Activated CD8-positive, alpha-beta memory T cell treated with anti-CD3 and anti-CD28 coated beads, Interleukin-2, amount 50 U/mL, for 24 hours (primary cell): ENCODE measurements at regions not wholly inside any gene's neighbourhood (a gene's known extent, or its start where the extent isn't known, plus 50 kb on each side); places are given as distances from the start of the nearest gene placed in this dataset.
"Not testable (repeated sequence)": the region's sequence is repeated elsewhere in the genome, so short reads cannot be mapped to it uniquely, and the experiment has no call there.

Experiments used
- DNase-seq: peaks from one replicate; pipeline ENCODE4 v3.0.0-alpha.2; 2020; ENCODE audit errors: extremely low read depth

GRCh38 chr1:234960722-234961455 lies 167.7 kb downstream of the TOMM20 start:
- no peak for DNase-seq

- DNase-seq, result no peak
Observed at GRCh38 chr1:234958706-234959657, 169.7 kb downstream of the TOMM20 start.

DNA sequence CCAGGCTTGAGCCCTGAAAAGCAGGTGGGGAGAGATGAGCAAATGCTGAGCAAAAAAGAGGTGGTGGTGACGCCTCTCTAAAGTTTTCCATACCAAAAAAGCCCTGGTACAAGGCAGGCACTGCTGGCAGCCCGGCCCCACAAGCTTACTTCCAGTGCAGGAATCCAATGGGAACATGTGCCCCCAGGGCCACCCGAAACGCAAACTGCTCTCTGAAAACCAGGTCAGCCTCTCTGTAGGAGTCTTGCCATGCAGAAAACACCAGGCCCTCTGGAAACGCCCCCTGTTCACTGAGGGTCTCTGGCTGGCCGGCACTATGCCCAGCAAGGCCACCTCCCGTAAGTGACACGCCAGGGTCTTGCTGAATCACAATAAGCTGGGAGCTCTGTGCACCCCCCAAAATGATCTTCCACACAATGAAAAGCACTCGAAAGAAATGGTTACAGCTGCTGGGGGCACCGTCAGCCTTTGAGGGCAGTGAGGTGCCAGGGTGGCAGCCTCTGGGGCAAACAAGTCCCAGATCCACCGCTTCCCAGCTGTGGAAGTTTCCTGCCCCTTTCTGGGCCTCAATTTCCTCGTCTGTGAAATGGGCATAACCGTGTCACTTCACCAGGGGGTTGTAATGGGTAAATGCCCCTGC lies 170.5 kb downstream of the TOMM20 start:
- DNase-seq, result no peak

DNA sequence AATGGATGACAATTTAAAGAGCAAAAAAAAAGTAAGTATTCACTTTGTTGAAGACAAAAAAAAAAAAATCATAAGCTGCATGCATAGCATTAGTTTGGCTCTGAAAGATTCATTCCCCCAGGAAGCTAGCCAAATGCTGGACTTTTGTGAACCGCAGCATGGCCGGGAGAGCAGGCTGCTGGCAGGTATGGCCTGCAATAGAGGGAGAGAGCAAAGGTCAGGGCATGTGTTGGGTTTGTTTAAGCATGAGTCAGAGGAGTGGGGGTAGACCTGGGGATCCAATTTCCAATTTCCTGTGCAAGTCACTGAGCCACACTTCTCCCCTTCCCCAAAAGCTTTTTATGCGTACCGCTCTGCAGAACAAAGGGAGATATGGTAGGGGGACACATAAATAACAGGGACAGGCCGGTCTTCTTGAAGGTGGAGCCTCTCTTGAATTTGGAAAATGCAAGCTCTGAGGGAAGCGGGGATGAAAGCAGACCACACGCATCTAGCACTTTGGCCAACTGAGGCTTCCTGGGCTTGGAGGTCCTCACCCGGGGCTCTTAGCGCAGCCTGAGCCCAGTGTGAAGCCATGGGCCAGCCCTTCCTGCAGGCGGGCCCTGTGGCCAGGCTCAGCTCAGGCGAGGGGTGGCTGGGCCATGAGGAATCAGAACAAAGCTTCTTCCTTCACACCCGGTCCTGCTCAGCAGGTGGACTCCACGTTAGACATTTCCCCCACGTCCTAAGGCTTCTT lies 171.1 kb downstream of the TOMM20 start:
- DNase-seq, result no peak

DNA sequence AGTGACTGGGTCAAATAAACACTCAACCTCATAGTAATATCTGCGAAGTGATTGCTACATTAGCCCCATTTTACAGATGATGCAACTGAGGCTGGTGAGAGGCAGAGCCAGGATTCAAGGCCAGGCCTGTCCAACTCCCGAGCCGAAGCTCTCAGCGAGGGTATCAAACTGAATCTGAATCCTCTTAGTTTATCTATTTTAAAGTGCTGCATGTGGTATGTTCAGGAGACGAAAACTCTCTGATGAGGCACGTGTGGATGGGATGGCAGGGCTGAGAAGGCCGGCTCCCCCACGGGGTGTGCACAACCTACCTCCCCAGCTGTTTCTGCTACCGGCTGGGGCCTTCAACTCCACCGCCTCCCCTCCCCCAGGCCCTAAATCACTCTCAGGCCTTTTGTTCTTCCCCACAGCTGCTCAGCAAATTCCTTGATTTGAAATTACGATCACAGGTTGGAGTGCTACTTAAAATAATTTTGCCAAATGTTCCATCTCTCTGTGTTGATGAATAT lies 171.8 kb downstream of the TOMM20 start:
- DNase-seq, result no peak

DNA sequence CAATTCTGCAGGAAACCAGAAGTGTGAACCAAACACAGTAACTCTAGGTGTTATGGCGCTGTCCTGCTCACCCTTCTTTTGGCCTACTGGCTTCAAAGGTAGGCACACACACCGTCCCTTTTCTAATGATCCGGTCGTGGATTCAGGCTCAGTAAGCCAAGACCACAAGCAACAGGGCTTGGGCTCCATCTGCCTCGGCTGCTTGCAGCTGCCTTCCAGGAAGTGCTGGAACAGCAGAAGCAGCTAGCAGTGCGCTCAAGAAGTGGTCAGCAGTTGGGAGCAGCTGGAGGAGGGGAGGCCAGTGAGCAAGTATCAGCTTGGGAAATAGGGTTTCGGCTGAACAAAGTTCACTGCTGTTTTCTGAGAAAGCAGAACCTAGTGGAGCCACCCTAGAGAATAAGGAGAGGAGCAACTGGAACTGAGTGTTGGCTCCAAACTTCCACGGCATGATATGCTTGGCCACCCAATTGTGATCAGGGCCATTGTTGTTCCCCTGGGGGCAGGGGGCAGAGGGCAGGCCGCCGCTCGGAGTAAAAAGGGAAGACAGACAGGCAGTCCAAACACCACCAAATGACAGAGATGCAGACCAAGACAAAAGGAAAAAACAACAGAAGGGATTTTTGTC lies 173.4 kb downstream of the TOMM20 start:
- DNase-seq, result no peak

DNA sequence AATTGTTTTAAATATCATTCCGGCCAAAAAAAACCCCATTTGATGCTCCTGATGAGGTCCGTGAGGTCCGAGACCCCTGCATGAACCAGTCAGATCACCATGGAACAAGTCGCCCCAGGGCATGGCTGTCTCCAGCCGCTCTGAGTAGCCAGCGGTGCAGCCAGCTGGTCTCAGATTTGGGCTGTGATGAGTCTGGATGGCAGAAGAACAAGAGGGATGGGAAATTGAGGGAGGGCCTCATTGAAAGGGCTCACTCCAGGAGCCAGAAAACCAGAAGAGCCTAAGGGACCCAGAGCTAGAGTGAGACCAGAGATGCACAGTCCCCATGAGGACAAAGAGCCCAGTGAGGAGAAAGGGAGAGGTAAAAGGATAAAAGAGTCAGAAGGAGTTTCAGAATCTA lies 174.0 kb downstream of the TOMM20 start:
- no peak for DNase-seq

- DNase-seq, result no peak
Observed at GRCh38 chr1:234953655-234954405, 174.8 kb downstream of the TOMM20 start.

DNA sequence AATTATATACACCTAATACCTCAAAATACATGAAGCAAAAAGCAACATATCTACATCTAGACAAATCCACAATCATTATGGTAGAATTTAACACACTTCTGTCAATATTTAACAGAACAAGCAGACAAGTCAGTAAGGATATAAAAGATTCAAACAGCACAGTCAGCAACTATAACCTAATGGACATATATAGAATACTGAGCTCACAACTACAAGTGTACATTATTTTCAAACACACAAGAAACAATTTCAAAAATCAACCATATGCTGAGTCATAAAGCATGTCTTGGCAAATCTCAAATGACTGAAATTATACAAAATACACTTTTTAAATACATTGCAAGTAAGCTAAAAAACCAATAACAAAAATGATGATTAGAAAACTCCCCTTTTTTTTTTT lies 178.0 kb downstream of the TOMM20 start:
- no peak for DNase-seq

DNA sequence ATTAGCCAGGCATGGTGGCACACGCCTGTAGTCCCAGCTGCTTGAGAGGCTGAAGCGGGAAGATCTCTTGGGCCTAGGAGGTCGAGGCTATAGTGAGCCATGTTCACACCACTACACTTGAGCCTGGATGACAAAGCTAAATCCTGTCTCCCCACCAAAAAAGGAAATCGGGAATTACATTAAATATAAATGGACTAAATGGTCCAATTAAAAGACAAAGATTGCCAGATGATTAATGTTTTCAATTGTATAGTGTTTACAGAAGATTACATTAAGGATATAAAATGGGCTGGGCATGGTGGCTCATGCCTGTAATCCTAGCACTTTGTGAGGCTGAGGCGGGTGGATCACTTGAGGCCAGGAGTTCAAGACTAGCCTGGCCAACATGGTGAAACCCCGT lies 179.1 kb downstream of the TOMM20 start:
- not testable (repeated sequence) for DNase-seq

GRCh38 chr1:234944439-234945344 lies 183.9 kb downstream of the TOMM20 start:
- no peak for DNase-seq

DNA sequence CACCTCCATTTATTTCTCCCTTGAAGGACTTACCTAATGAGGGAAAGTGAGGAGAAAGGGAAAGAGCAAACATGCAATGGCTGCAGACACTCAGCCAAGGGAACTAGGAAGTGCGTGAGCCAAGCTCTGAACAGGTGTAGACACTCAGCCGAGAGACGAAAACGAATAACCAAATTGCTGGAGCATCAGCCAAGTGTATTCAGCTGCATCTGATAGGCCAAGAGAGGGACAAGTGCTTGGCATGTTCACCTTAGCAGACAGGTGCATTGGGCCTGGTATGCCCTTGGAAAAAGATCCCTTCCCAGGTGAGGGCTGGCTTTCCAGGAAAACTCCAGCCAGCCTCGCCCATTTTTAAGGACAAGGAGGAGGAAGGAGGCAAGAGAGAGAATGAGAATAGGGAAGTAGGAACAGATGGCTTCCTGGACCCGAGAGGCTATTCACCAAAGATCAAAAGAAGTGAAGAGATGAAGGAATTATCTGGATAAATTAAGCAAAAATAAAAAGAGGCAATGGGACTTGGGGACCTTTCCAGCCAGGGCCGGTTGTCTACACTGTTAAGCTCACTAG lies 184.7 kb downstream of the TOMM20 start:
- DNase-seq, result no peak

- DNase-seq, result no peak
Observed at GRCh38 chr1:234942879-234943506, 185.6 kb downstream of the TOMM20 start.

- DNase-seq, result no peak
Observed at GRCh38 chr1:234942012-234942332, 186.7 kb downstream of the TOMM20 start.

GRCh38 chr1:234941321-234942011 lies 187.2 kb downstream of the TOMM20 start:
- no peak for DNase-seq

DNA sequence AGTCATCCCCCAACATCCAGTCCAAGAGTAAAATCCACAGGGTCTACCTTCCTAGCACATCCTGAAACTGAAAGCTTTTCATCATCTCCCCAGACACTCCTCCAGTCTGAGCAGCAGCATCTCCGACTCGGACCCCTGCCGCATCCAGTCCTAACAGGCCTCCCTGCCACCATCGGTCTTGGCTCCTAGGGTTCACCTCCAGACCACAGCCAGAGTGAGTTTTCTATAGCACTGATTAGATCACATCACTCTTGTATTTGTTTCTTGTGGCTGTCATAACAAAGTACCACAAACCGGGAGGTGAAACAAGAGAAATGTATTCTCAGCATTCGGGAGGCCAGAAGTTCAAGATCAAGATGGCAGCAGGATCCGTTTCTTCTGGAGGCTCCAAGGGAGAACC lies 187.8 kb downstream of the TOMM20 start:
- no peak for DNase-seq

GRCh38 chr1:234938924-234939323 lies 189.7 kb downstream of the TOMM20 start:
- no peak for DNase-seq

DNA sequence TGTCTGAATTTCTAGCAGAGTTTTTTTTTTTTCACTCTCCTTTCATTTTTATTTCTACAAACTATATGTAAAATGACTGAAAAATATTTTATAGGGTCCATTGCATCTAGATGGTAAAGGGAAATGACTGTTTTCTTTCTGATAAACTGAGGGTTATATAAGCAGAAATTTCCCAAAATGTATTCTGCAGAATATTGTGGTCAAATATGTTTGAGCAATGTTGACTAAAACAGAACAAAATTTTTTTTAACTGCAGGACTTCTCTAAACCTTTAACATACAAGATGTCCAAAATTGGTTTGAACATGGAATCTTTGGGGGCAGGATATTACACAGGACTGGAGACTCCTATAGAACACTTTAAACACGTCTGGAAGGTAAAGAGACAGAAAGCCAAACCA lies 190.5 kb downstream of the TOMM20 start:
- DNase-seq, result no peak
